Kasumi-1 (cell line): ENCODE measurements at regions not wholly inside any gene's neighbourhood (a gene's known extent, or its start where the extent isn't known, plus 50 kb on each side); places are given as distances from the start of the nearest gene placed in this dataset.

Experiments used
- DNase-seq, 2 experiments: peaks; one replicate each; lab custom pipeline; 2025; lab: John Stamatoyannopoulos, UW

DNA sequence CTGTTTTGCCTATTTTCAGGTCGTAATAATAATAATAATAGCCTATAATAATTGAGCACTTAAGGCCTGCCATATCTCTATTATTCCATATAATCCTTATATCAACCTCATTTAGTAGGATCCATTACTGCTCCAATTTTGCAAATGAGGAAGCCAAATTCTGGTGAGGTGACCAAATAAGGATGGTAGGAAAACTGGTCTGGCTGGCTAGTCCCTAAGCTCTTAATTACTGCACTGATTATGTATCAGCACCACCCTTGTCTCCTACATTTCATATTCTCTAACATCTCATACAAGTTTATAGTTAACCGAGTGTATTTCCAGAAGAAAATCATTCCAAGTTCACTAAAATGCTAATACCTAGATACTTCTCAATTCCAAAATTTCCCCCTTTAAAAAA lies 166.5 kb upstream of the RGMB start:
- no peak for DNase-seq

DNA sequence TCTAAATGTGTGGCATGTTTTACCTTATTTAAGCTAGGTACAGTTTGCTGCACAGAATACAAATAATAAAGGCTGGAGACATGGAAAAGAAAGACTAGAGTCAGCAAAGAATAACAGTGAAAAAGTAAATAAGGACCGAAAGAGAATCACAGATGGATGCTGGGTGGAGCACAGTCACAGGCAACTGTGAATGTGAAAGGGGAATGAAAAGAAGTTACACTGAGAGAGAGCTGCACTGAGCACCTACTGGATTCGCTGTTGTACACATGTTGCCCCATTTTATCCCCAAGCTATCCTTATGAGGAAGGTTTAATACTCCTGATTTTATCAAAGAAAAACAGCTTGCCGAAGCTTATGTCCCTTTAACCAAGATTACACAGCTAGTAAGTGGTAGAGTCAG lies 165.4 kb upstream of the RGMB start:
- no peak for DNase-seq

DNA sequence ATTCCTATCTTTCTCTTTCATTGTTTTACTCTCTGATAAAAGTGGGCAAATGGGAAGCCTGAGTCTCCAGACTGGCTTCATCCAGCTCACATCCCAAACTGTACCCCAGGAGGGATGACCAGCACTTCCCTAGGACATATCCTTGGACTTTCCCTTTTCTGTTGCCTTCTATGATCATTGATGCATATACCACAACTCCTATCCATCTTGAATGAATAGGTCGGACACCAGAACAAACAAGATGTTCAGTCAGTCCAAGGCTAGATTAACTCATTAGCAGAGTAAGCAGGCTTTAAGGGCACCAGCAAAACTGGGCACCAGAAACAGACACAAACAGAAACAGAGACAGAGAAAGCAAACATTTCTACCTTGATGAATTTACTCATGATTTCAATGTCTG lies 159.1 kb upstream of the RGMB start:
- no peak for DNase-seq

- DNase-seq = no peak
Observed at GRCh38 chr5:98621821-98622220, 151.6 kb upstream of the RGMB start.

- no peak for DNase-seq
Observed at GRCh38 chr5:98624145-98624880, 149.2 kb upstream of the RGMB start.

DNA sequence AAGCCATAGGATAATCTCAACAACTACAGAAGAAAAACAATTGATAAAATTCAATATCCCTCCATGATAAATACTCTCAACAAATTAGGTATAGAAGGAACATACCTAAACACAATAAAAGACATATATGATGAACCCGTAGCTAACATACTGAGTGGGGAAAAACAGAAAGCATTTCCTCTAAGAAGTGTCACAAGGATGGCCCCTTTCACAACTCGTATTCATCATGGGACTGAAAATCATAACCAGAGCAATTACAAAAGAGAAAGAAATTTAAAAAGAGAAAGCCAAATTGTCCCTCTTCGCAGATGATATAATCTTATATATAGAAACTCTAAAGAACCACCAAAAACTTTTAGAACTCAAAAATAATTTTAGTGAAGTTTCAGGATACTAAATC lies 146.3 kb upstream of the RGMB start:
- no peak for DNase-seq

DNA sequence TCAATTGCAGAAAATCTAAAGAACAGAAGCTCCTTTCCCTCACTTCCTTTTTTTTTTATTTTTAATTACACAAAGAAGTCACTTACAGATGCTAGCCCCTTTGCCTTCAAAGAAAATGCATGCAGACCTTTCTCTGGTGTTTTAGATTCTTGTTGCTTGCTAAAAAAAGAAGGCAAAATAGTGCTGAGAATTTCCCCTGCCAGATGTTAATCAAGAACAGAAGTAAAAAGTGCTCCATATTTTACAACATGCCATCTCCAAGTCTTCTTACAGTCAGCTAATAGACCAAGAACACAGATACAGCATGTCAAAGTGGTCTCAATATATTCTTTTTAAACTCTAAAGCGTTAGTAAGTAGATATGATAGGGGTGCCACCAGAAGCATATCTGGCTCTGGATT lies 142.8 kb upstream of the RGMB start:
- no peak for DNase-seq

DNA sequence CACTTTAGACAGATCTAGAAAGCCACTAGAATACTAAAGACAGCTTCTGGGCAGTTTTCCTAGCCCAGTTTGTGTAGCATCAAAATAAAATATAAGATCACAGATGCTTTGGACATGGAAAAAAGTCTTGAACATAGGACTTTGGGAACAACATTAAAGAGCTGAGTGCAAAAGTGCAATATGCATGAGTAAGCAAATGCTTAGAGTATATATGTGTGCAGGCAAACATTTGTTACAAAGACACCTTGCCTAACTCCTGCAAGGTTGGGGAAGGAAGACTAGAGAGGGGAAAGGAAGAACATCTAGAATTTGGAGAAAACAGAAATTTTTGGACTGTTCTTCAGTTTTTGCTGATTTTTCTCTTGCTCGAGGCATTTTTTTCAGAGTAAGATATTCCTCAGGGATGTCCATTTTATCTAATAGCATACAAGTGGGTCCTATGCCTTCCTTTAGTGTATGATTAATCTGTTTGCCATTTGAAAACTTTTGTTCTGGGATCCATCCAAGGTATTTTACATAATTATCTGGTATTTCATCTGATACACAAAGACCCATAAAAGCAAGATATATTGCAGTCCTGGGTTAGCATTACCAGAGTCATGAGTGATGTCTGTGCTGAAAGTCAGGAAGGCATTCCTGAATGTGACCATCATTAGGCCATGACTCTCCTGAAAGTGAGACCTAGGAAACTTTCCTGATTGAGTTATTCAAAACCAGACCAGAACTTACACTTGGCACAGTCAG lies 142.0 kb upstream of the RGMB start:
- no peak for DNase-seq

DNA sequence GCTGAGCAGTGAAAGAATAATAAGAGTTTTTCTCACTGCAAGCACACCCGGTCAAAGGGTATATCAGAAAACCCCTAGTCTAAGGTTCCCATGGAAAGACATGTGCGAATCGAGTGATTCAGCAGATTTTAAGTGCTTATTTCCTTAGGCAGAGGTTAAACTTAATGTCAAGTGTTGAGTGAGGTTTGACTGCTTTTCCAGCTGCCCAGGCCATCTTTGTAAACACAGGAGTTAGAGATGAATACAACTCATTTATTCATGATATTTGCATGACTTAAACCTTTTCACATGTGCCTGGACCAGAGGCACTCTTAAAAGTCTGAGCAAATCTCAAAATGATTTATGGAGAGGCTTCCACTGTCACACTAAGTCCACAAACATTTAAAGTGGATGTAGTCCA lies 137.8 kb upstream of the RGMB start:
- DNase-seq = no peak

GRCh38 chr5:98637116-98637515 lies 136.3 kb upstream of the RGMB start:
- no peak for DNase-seq

GRCh38 chr5:98637557-98637956 lies 135.9 kb upstream of the RGMB start:
- no peak for DNase-seq

GRCh38 chr5:98638111-98638510 lies 135.4 kb upstream of the RGMB start:
- no peak for DNase-seq

DNA sequence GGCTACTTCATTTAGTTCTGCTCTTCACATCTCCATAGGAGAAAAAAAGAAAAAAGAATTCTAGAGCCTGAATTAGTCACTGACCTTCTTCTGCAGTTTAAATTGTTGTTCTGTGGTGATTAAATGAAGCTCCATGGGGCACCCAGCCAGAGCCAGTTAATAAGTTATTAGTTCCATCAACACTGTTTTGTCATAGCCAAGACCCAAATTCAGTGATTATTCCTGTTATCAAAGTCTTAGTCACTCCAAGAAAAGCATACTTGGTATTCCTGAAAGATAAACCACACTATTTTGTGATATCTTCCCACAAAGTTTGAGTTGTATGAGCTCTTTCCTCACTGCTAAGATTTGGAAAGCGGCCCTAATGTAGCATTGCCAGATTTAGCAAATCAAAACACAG lies 134.8 kb upstream of the RGMB start:
- DNase-seq = no peak

DNA sequence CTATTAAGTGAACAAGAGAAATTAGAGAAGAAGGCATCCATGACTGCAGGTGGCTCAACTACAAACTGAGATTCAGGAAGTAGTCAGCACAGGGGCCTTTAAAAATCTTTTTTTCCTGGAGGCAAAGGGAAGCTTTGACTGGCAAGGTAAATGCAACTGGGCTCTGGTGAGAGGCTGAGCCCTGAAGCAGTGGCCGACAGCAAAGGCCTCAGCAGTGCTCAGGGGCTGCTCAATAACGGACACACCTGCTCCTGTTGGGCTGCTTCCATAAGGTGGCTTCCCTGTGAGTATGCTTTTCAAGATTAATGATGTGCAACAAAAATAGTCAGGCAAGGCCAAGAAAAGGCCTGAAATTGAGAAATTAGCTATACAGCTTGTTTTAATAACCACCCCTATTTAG lies 134.2 kb upstream of the RGMB start:
- no peak for DNase-seq

GRCh38 chr5:98641671-98642070 lies 131.8 kb upstream of the RGMB start:
- DNase-seq = no peak

DNA sequence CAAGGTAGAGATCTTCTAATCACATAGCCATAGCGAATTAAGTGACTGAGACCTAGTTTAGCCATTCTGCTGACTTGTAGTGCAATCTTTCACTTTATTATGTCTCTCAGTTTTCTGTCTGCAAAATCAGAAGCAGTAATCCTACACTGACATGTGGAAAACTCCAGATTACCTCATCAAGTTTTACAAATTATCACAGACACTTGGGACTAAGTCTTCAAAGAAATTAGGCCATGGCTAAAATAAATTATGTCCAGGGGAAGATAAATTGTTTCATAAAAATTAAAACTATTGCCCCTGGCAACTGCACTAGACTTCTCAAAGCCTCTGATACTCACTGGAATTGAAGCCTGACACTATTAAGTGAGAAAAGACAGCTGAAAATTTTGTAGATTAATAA lies 129.9 kb upstream of the RGMB start:
- no peak for DNase-seq

- DNase-seq = no peak
Observed at GRCh38 chr5:98651715-98652114, 121.7 kb upstream of the RGMB start.

GRCh38 chr5:98656125-98656795 lies 117.2 kb upstream of the RGMB start:
- DNase-seq = no peak

GRCh38 chr5:98656796-98657195 lies 116.7 kb upstream of the RGMB start:
- DNase-seq = no peak

DNA sequence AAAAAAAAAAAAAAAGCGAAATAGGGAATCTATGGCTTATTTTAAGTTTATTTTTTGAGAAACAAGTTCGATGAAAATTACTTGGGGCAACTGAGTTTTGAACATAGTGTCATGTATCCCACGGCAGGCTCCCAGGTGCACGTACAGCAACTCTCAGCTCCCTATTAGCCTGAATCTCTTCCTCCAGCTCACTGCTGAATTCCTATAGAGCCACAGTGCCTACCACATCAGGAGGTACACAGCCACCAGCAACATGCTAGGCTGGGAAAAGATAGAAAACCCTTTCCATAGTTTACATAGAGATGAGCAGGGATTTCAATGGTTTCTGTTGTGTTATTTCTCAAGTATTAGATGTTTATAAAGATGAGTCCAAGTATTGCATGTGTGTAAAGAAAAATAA lies 115.9 kb upstream of the RGMB start:
- DNase-seq = no peak

DNA sequence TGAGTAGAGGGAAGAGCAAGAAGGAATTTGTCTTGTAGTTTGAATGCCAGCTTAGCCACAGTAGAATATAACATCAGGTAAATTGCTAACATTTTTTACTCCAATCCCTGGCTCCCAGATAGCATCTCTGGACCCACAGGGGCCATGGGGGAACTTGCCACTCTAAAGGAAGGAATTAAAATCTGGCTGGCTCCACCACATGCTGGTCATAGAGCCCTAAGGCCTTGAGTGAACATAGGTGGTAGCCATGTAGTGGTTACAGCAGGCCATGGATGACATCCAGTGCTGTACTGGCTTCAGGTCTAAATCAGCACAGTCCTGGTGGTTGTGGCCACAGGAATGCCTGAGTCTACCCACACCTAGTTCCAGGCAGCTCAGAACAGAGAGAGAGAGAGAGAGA lies 109.9 kb upstream of the RGMB start:
- no peak for DNase-seq

- no peak for DNase-seq
Observed at GRCh38 chr5:98664736-98665135, 108.7 kb upstream of the RGMB start.

- DNase-seq = peak; percentile 82 to 86
Observed at GRCh38 chr5:98679963-98680362, 93.5 kb upstream of the RGMB start.
